IMR-90 (cell line): ENCODE measurements at regions not wholly inside any gene's neighbourhood (a gene's known extent, or its start where the extent isn't known, plus 50 kb on each side); places are given as distances from the start of the nearest gene placed in this dataset.

Source experiments
- ATAC-seq: fragments of 200-7000 bp; cut with Tn5 transposase; 2 replicates; pipeline ENCODE4 v1.9.1; 2020; ENCODE audit warnings: low read depth, mild to moderate bottlenecking, moderate library complexity
- BruUV-seq: library from RNA; stranded (reverse); fragments of 400-500 nt; replicated peaks from 2 replicates; lab custom pipeline; 2021; lab: Mats Ljungman, UMichigan
- CTCF ChIA-PET: fragments of 300-600 bp; formaldehyde crosslinking; extraction: SDS; loops from one replicate; lab custom pipeline; 2021; ENCODE audit warnings: antibody characterized with exemption; lab: Yijun Ruan, JAX
- POLR2A ChIA-PET: fragments of 300-600 bp; sonication (Branson Sonifier 250); formaldehyde crosslinking; loops from one replicate; lab custom pipeline; 2022; ENCODE audit warnings: antibody characterized with exemption; ENCODE audit not compliant: unreplicated experiment; lab: Charles Lee
- DNase-seq: peaks from one replicate; pipeline ENCODE4 v3.0.0; 2013
- H2AFZ ChIP-seq: replicated peaks from 2 replicates; pipeline ENCODE3; 2013; ENCODE audit warnings: low read length, mild to moderate bottlenecking; ENCODE audit not compliant: poor library complexity
- H2AK5ac ChIP-seq: 2 replicates; pipeline ENCODE4 v1.6.1; 2013; ENCODE audit warnings: low read depth, low read length, inconsistent platforms
- H2AK9ac ChIP-seq: replicated peaks from 2 replicates; pipeline ENCODE3; 2013; ENCODE audit warnings: mild to moderate bottlenecking, low read depth, low read length, moderate library complexity; ENCODE audit not compliant: poor library complexity
- H2BK120ac ChIP-seq: 2 replicates; pipeline ENCODE4 v1.6.1; 2013; ENCODE audit warnings: low read depth, low read length, inconsistent platforms
- H2BK15ac ChIP-seq: 3 replicates; pipeline ENCODE4 v1.6.1; 2013; ENCODE audit warnings: low read depth, low read length, inconsistent platforms
- H2BK20ac ChIP-seq: 2 replicates; pipeline ENCODE4 v1.6.1; 2013; ENCODE audit warnings: low read depth, mild to moderate bottlenecking, inconsistent platforms, low read length, moderate library complexity
- H2BK5ac ChIP-seq: 2 replicates; pipeline ENCODE4 v1.6.1; 2013; ENCODE audit warnings: mild to moderate bottlenecking, low read depth, low read length, inconsistent platforms; ENCODE audit not compliant: poor library complexity, severe bottlenecking
- H3K14ac ChIP-seq: replicated peaks from 2 replicates; pipeline ENCODE4 v1.6.1; 2013; ENCODE audit warnings: low read depth, low read length, inconsistent platforms
- H3K18ac ChIP-seq: 2 replicates; pipeline ENCODE4 v1.6.1; 2013; ENCODE audit warnings: low read depth, low read length, control low read depth
- H3K23ac ChIP-seq: 2 replicates; pipeline ENCODE4 v1.6.1; 2013; ENCODE audit warnings: low read depth, low read length, inconsistent platforms
- H3K27ac ChIP-seq: 2 replicates; pipeline ENCODE4 v1.5.1; 2013; ENCODE audit warnings: mild to moderate bottlenecking, control low read depth, low read length; ENCODE audit not compliant: insufficient read depth
- H3K27me3 ChIP-seq: 2 replicates; pipeline ENCODE4 v1.6.1; 2013; ENCODE audit warnings: low read length; ENCODE audit not compliant: control insufficient read depth, insufficient read depth
- H3K36me3 ChIP-seq: 2 replicates; pipeline ENCODE4 v1.6.1; 2013; ENCODE audit warnings: low read length, mixed read lengths; ENCODE audit not compliant: control insufficient read depth, insufficient read depth
- H3K4ac ChIP-seq: 2 replicates; pipeline ENCODE4 v1.6.1; 2013; ENCODE audit warnings: low read depth, low read length, inconsistent platforms
- H3K4me1 ChIP-seq: 2 replicates; pipeline ENCODE4 v1.6.1; 2013; ENCODE audit warnings: low read length, mixed read lengths; ENCODE audit not compliant: control insufficient read depth, insufficient read depth
- H3K4me2 ChIP-seq: 2 replicates; pipeline ENCODE4 v1.6.1; 2013; ENCODE audit warnings: low read depth, mild to moderate bottlenecking, control low read depth, low read length, moderate library complexity
- H3K4me3 ChIP-seq: 2 replicates; pipeline ENCODE4 v1.5.1; 2013; ENCODE audit warnings: low read depth, mild to moderate bottlenecking, control low read depth, low read length, moderate library complexity; ENCODE audit not compliant: insufficient read depth
- H3K56ac ChIP-seq: 2 replicates; pipeline ENCODE4 v1.6.1; 2013; ENCODE audit warnings: low read length, inconsistent platforms; ENCODE audit not compliant: insufficient read depth; ENCODE audit errors: extremely low read depth
- H3K79me1 ChIP-seq, 2 experiments: 2 replicates each; pipeline ENCODE4 v1.6.1; 2013; ENCODE audit warnings: low read length in 2 of 2, inconsistent platforms in 1 of 2, low read depth in 1 of 2
- H3K9ac ChIP-seq: 2 replicates; pipeline ENCODE4 v1.6.1; 2013; ENCODE audit warnings: low read depth, low read length, control low read depth
- H3K9me1 ChIP-seq: 2 replicates; pipeline ENCODE4 v1.6.1; 2013; ENCODE audit warnings: low read length, inconsistent platforms; ENCODE audit not compliant: insufficient read depth
- H3K9me3 ChIP-seq: 2 replicates; pipeline ENCODE4 v1.6.1; 2013; ENCODE audit warnings: low read length; ENCODE audit not compliant: control insufficient read depth, insufficient read depth
- H4K20me1 ChIP-seq: 2 replicates; pipeline ENCODE4 v1.6.1; 2013; ENCODE audit warnings: low read length, inconsistent platforms; ENCODE audit not compliant: insufficient read depth
- H4K5ac ChIP-seq: 2 replicates; pipeline ENCODE4 v1.6.1; 2013; ENCODE audit warnings: mild to moderate bottlenecking, low read depth, low read length, control low read depth
- H4K8ac ChIP-seq, 2 experiments: 2 replicates each; pipeline ENCODE4 v1.6.1; 2013; ENCODE audit warnings: low read depth in 2 of 2, low read length in 2 of 2, control low read depth in 1 of 2, inconsistent platforms in 1 of 2
- H4K91ac ChIP-seq: 2 replicates; pipeline ENCODE4 v1.6.1; 2013; ENCODE audit warnings: low read depth, low read length, inconsistent platforms; ENCODE audit not compliant: insufficient read depth
- BHLHE40 ChIP-seq: fragments of 150-350 bp; IDR thresholded peaks from 2 replicates; pipeline ENCODE4 v1.6.1; 2016; ENCODE audit warnings: mild to moderate bottlenecking, low read depth, low read length
- CEBPB ChIP-seq: IDR thresholded peaks from 2 replicates; pipeline ENCODE4 v1.6.1; 2012; ENCODE audit warnings: low read depth, low read length, improper control_type of control experiment
- CHD1 ChIP-seq: IDR thresholded peaks from 2 replicates; pipeline ENCODE4 v1.6.1; 2012; ENCODE audit warnings: low read depth, low read length, improper control_type of control experiment
- CTCF ChIP-seq: conservative IDR thresholded peaks from 2 replicates; pipeline ENCODE4 v1.5.1; 2012; ENCODE audit warnings: mild to moderate bottlenecking, low read depth, low read length, improper control_type of control experiment
- ELK1 ChIP-seq: fragments of 150-350 bp; IDR thresholded peaks from 2 replicates; pipeline ENCODE4 v1.6.1; 2016; ENCODE audit warnings: low read depth, mild to moderate bottlenecking, low read length, moderate library complexity, borderline replicate concordance
- FOS ChIP-seq: fragments of 150-350 bp; IDR thresholded peaks from 2 replicates; pipeline ENCODE4 v1.6.1; 2016; ENCODE audit warnings: low read depth, low read length
- MAFK ChIP-seq: IDR thresholded peaks from 2 replicates; pipeline ENCODE4 v1.6.1; 2012; ENCODE audit warnings: low read depth, low read length, improper control_type of control experiment
- MAZ ChIP-seq: IDR thresholded peaks from 2 replicates; pipeline ENCODE4 v1.6.1; 2012; ENCODE audit warnings: low read depth, mild to moderate bottlenecking, low read length, improper control_type of control experiment, moderate library complexity, borderline replicate concordance
- MXI1 ChIP-seq: IDR thresholded peaks from 2 replicates; pipeline ENCODE4 v1.6.1; 2012; ENCODE audit warnings: low read depth, mild to moderate bottlenecking, low read length, moderate library complexity, borderline replicate concordance
- NFE2L2 ChIP-seq: fragments of 150-350 bp; IDR thresholded peaks from 2 replicates; pipeline ENCODE4 v1.6.1; 2016; ENCODE audit warnings: low read depth, mild to moderate bottlenecking, low read length
- POLR2A ChIP-seq: IDR thresholded peaks from 2 replicates; pipeline ENCODE4 v1.6.1; 2012; ENCODE audit warnings: mild to moderate bottlenecking, low read depth, low read length
- RAD21 ChIP-seq: IDR thresholded peaks from 2 replicates; pipeline ENCODE4 v1.6.1; 2012; ENCODE audit warnings: low read length, improper control_type of control experiment
- RCOR1 ChIP-seq: IDR thresholded peaks from 2 replicates; pipeline ENCODE4 v1.6.1; 2012; ENCODE audit warnings: mild to moderate bottlenecking, low read length, improper control_type of control experiment; ENCODE audit not compliant: insufficient replicate concordance
- RFX5 ChIP-seq: IDR thresholded peaks from 2 replicates; pipeline ENCODE4 v1.8.0; 2012; ENCODE audit warnings: low read depth, mild to moderate bottlenecking, low read length, moderate library complexity
- SMC3 ChIP-seq: fragments of 150-350 bp; IDR thresholded peaks from 2 replicates; pipeline ENCODE4 v1.6.1; 2016; ENCODE audit warnings: low read depth, mild to moderate bottlenecking, antibody characterized with exemption, low read length, moderate library complexity
- USF2 ChIP-seq: fragments of 150-350 bp; IDR thresholded peaks from 2 replicates; pipeline ENCODE4 v1.6.1; 2017; ENCODE audit warnings: mild to moderate bottlenecking, antibody characterized with exemption, low read length, low read depth
- WGBS, 2 experiments: methylation state at CpG; one replicate each; pipeline versions ENCODE4 v1.1.5 to v1.1.7; 2013; ENCODE audit warnings: missing lambda C conversion rate in 2 of 2; ENCODE audit not compliant: insufficient read length in 1 of 2; ENCODE audit errors: extremely low coverage in 2 of 2; 5-methylcytosine and 5-hydroxymethylcytosine counted together
- dilution Hi-C: fragments of 300-500 bp; cut with HindIII; formaldehyde crosslinking; loops from one replicate; pipeline ENCODE4 v1.14.3; 2018; ENCODE audit warnings: low sequenced_read_pairs; ENCODE audit not compliant: unreplicated experiment
- in situ Hi-C: fragments of 300-500 bp; cut with MboI; formaldehyde crosslinking; loops from 3 replicates; pipeline ENCODE4 v1.14.3; 2019; ENCODE audit warnings: low sequenced_read_pairs, inconsistent platforms, mixed read lengths
- intact Hi-C: fragments of 100-400 bp; cut with micrococcal nuclease; formaldehyde crosslinking; loops from 2 replicates; pipeline ENCODE4 v1.10.0; 2022

- no peak overlapping the region for H2BK120ac ChIP-seq
- H2AFZ ChIP-seq = no peak overlapping the region
- TF ChIP-seq USF2 = no peak
- no peak for TF ChIP-seq MXI1
- TF ChIP-seq RFX5 = no peak
- TF ChIP-seq POLR2A = no peak
- no peak for TF ChIP-seq BHLHE40
- TF ChIP-seq MAZ = no peak
- TF ChIP-seq SMC3 = no peak
- no peak for TF ChIP-seq RAD21
- no peak for TF ChIP-seq RCOR1
- no peak for TF ChIP-seq CTCF
- no peak for TF ChIP-seq CEBPB
- TF ChIP-seq MAFK = no peak
- no peak for TF ChIP-seq FOS
- no peak for TF ChIP-seq NFE2L2
- TF ChIP-seq CHD1 = no peak
- TF ChIP-seq ELK1 = no peak
- H3K14ac ChIP-seq = no peak overlapping the region
- H3K79me1 ChIP-seq = no peaks in the 10 kb centered on the region
- no peak overlapping the region for H4K91ac ChIP-seq
- H3K56ac ChIP-seq = no peak overlapping the region
- no peak overlapping the region for H3K27ac ChIP-seq
- DNase-seq (no peak), ATAC-seq (no peak)
- H3K27me3 ChIP-seq = no peaks in the 10 kb centered on the region
- H2AK5ac ChIP-seq = no peak overlapping the region
- H4K8ac ChIP-seq = no peak overlapping the region
- no peak overlapping the region for H2AK9ac ChIP-seq
- no TSS peak for BruUV-seq
- no peaks in the 10 kb centered on the region for H4K20me1 ChIP-seq
- no peak overlapping the region for H2BK5ac ChIP-seq
- no peak overlapping the region for H2BK15ac ChIP-seq
- intact Hi-C loops = no loop called here
- H3K4me1 ChIP-seq = no peaks in the 10 kb centered on the region
- no peak overlapping the region for H3K9ac ChIP-seq
- dilution Hi-C loops = no loop called here
- ChIA-PET POLR2A (no interaction called here), CTCF (no interaction called here)
- no peak overlapping the region for H4K5ac ChIP-seq
- no peak overlapping the region for H3K18ac ChIP-seq
- H3K36me3 ChIP-seq = no peaks in the 10 kb centered on the region
- no peaks in the 10 kb centered on the region for H3K9me3 ChIP-seq
- H2BK20ac ChIP-seq = no peak overlapping the region
- no peaks in the 10 kb centered on the region for H3K9me1 ChIP-seq
- H3K4me2 ChIP-seq = no peak overlapping the region
- H3K23ac ChIP-seq = no peak overlapping the region
- in situ Hi-C loops = no loop called here
- no peak overlapping the region for H3K4ac ChIP-seq
- H3K4me3 ChIP-seq = no peak overlapping the region
- no CpG with 5 or more reads among the region's 2 CpGs for WGBS, 2 experiments
These were observed 342.3 kb downstream of the HNRNPD start for GRCh38 chr4:82031376-82031927.
